HG03432 (cell line): ENCODE measurements at regions not wholly inside any gene's neighbourhood (a gene's known extent, or its start where the extent isn't known, plus 50 kb on each side); places are given as distances from the start of the nearest gene placed in this dataset.

Experiments used
- ATAC-seq: cut with Tn5 transposase; IDR thresholded peaks from one replicate; pipeline ENCODE4 v1.9.1; 2021; ENCODE audit warnings: mild to moderate bottlenecking, moderate library complexity; ENCODE audit not compliant: unreplicated experiment

DNA sequence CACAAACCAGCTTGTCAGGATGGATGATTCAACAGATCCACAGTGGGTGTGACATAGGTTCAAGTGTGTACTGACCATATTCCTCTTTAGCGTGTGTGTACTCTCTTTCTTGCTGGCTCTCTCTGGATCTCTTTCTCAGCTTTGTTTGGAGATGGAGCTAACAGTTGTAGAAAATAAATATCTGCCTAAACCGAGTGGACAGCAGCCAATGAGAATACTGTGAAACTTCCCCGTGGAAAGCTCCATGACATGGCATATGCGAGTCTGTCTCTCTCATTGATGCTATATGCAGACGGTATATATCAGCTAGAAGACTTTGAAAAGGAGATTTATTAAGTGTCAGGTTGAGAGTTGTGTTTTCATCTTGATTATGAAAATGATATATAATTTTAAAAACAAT lies 406.5 kb upstream of the SUCLG2 start:
- no peak for ATAC-seq

DNA sequence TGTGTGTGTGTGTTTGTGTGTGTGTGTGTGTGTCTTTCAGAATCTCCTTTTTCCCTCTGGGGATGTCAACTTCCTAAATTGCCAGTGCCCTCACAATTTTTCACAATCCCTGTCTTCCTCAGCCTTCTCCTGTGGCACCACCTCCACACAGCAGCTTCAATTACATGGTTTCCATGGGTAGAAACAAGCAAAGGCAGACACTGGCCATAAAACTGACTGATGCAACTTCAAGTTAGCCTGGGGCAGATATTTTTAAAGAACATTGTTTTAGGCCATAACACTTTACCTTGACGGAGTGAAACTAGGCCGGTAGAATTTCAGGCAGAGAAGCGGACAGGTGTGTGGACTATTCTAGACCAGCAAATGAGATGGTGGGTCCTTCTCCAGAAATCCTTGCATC lies 405.8 kb upstream of the SUCLG2 start:
- no peak for ATAC-seq

DNA sequence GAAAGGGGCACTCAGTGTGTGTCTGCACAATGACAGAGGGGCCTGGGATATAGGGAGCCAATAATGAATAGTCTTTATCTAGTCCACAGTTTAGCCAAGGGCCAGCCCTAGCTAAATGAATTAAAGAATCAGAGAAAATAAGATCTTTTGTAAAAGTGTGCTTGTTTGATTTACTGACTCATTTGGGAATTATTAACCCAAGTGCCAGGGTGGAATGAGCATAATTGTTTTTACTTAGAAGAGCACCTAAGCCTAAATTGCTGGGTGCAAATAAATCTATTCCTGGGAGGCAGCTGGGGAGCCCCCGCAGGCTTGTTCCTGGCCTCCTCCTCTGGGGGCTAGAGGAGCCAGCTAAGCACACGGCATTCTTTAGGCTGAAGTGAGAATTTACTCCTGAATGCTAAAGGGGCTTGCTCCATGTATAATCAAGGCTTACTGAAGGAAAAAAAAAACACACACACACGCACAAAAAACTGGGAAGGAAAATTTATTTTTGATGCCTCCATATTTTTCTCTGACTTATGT lies 405.3 kb upstream of the SUCLG2 start:
- ATAC-seq: no peak

DNA sequence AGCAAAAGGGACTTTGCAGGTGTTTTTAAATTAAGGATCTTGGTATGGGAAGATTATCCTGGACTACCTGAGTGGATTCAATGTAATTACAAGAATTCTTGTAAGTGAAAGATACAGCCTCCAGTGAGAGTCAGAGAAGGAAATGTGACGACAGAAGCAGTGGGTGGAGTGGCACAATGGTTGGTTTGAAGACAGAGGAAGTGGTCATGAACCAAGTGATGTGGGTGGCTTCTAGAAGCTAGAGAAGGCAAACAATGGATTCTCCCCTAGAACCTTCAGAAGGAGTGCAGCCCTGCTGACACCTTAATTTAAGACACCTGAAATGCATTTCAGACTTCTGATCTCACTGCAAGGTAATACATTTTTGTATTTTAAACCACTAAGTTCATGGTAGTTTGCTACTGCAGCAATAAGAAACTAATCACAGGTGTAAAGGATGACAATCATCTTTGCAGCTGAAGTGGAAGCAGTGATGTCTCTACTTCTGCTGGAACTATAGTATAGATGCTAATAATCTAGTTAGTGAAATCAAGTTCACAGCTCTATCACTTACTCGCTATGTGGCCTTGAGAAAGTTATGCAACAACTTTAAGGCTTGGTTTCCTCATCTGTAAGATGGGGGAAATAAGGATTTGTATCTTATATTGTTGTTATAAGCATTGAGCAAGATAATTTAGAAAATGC lies 403.4 kb upstream of the SUCLG2 start:
- peak; percentile 44 for ATAC-seq

DNA sequence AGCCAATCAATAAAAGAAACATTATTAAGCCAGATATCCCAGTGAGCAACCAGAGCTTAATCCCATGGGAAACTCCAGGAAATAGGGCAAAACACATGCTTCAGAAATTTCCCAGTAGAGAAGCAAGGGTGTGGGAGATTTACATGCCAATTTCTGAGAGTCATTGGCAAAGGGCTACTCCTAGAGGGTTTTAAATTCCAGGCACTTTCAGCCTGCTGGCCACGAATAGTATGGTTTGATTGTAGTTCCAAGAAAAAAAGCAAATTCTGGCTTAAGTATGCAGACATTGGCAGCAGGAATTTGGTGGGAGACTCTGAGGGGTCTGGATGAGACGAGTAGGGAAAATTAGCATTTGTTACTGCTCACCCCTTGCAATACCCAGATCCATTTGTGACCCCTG lies 402.1 kb upstream of the SUCLG2 start:
- no peak for ATAC-seq

DNA sequence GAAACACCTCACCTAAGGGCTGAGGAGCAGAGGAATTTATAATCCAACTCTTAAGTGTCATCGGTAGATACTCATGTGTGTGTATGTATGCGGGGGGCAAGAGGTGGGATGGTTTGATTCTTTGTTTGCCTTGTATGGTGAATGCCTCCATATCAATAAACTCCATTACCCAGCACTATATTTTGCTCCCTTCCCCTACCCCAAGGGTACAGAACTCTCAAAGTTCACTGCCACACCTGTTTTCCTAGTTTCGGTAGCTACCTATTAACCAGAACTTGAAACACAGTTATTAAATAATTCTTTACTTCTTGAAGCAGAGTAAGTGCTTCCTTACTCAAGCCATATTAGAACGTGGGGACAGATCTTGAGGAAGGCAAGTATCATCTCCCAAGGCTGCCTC lies 400.8 kb upstream of the SUCLG2 start:
- no peak for ATAC-seq

DNA sequence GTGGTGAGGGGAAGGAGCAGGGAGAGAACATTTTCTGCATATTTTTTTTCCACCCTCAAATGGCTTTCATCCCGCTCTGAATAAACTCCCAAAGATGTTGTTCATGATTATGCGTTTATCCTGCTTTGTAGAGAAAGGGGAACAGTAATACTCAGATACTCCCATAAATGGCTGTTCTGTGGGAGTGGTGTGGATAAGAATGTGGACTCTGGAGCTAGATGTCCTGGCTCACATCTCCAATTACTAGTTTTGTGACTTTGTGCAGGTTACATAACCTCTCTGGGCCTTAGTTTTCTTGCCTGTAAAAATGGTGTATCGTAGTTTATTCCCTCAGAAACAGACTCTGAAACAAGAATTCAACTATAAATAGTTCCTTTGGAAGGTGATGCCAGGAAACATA lies 395.4 kb upstream of the SUCLG2 start:
- ATAC-seq: no peak

DNA sequence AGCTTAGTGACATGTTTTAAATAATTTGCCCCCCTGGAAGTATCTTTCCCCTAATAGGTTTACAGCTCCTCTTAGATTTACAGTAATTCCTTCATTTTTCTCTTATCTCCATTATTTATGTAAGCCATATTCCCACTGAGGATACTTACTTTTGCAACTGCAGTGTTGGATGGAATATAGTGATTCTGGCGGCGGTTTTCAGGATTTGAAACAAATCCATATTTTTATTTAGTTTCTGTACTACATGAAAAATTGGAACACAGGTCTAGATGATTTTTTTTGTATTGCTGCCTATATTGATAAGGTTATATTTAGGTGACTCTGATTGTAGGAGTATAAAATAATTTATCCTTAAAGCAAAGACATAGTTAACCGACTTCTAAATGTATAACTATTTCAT lies 391.6 kb upstream of the SUCLG2 start:
- ATAC-seq: no peak

DNA sequence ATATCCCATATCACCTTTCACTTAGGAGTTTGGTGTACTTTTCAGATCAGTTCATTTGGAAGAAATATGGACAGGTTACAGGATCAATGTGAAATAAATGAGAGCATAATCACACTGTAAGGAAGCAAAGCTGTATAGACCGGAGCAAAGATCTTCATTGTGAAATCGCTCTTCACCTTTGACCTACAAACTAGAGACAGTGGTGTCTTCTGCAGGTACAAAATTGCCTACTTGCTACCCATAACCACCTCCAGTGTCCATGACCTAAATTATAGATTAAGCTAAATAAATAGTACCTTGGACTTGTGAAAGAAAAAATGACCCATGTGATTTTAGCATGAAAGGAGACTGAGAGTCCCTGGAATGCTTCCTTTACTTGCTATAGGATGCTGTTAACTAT lies 379.5 kb upstream of the SUCLG2 start:
- ATAC-seq: no peak

DNA sequence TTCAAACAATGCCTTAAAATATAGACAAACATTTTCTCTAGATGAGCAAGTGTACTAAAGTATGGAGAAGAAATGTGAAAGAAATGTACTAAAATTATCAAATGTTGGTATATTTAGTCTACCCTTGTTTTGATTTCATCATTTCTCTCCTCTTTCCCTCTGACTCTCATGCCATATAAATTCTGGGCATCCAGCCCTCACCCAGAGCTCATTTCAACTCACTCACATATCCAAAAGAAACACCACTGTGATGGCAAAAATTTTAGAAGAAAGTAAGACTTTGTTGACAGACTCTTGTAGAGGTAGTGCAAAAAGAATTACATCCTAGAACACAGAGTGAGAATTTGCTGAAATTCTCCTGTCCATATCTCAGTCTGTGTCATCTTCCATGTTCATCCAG lies 377.8 kb upstream of the SUCLG2 start:
- no peak for ATAC-seq

DNA sequence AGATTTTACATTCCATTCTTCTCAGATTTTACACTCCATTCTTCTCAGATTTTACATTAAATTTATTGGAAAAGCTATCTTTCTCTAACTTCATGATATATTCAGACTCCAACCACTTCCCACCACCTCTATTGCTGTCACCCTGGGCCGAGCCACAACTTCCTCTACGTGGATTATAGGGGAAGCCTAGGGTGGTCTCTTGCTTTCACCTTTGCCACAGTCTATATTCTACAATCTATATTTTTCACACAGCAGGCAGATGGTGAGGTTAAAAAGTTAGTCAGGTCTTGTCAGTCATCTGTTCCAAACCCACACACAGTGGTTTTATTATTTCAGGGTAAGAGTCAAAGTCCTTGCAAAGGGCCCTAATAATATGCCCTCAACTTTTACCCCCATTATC lies 370.8 kb upstream of the SUCLG2 start:
- no peak for ATAC-seq

DNA sequence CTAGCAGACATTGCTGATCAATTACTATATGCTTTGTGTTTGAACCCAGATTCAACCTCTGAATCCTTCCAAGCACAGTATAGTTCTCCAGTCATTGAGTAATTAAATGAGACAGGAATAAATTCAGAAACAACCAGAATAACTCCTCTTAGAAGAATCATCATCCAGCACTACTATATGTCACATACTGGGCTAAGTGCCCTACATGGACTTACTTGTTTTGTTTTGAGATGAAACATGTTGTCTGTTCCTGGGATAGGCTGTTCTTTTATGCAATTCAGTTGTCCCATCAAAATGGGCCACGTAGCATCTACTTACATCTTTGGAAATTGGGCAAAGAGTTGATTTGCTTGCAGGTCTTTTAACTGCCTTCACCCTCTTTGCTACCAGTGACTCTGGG lies 365.5 kb upstream of the SUCLG2 start:
- no peak for ATAC-seq

DNA sequence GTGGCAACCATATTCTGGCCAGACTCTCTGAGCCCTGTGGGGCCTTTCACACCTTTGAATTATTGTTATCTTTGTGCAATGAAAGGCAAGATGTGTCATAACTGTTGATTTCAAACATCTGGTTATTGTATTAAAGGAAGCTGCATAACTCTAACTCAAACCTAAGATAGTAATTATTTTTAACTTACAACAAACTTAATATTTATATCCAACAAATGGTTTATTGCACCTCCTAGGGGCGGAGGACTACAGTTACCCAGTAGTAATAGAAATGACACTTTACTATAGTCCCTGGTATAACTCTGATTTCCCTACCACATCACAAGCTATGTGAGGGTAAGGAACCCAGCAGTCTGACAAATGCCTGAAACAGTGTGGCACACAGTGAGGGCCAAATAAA lies 363.9 kb upstream of the SUCLG2 start:
- no peak for ATAC-seq

DNA sequence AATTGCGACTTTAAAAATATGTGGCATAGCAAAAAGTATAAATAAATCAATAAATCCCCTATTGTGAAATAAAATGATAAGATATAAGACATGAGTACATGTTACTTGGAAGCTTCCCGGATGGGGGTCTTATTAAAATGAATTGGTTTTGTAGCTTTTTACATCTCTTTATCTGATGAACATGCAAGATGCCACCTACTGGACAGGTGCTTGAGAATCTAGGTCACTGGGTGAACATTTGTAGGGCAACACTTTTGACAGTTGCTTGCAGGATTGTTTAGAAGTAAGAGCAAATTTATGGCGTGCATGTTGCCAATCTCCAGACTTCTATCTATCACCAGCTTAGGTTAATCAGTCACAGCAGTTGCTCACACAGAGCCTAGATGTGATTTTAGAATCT lies 362.7 kb upstream of the SUCLG2 start:
- ATAC-seq: no peak

DNA sequence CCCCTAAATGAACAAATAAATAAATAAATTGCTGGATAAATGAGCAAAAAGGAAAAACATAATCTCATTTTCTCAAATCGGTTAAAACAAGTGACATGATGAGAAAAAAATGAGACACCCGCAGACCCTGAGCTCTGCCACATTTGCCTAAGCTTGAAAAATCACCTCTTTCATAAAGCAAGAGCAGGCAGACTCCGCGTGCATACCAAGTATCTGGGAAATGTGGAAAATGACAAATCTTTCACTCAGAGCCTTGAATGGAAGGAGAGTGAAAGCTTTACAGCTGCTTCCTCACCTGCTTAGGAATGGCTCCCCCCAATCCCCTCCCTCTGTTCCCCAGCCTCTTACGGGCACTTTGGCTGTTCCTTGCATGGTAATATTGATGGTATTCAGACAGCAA lies 355.5 kb upstream of the SUCLG2 start:
- no peak for ATAC-seq

DNA sequence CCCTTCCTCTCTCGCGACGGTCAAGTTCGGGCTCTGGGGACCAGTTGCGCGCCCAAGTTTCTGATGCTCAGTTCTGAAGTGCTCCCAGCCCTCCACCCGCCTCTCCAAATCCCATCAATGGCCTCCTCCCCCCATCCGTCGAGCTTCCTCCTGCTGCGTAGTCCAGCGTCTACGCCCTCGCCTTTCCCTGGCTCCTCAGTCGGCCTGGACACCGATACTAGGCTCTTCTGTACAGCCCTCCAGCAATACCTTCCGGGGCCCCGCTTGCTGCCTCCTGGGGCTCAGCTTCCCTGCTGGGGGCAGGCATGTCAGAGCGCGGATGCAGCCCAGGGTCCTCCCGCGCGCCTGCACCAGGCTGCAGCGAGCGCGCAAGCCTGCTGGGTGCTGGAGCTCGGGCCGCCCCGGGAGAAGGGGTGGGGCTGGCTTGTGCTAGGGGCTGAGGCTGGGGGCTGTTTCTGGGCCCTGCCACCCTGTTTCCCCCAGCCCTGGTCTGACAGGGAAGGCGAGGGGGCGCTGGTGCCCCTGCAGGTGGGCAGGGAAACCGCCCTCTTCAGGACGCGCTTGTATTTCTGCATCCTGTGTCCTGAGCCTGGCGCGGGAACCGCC lies 353.3 kb upstream of the SUCLG2 start:
- ATAC-seq: no peak

DNA sequence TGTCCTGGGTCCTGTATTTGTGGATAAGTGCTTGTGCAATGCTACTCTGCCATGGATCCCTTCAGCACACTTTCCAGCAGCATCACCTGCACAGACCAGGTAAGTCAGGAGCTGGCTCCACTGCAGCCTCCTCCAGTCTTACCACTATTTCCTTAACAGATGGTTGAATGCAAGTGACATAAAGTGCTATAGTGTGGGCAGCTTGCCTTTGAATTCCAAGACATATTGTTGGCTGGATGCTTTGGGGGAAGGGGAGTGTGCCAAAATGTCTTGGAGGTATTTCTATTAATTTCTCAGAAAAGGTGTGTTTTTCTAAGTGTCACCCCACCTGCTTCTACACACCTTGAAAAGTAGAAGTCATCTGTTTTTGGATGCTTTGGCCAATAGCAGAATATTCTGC lies 352.2 kb upstream of the SUCLG2 start:
- ATAC-seq: no peak

DNA sequence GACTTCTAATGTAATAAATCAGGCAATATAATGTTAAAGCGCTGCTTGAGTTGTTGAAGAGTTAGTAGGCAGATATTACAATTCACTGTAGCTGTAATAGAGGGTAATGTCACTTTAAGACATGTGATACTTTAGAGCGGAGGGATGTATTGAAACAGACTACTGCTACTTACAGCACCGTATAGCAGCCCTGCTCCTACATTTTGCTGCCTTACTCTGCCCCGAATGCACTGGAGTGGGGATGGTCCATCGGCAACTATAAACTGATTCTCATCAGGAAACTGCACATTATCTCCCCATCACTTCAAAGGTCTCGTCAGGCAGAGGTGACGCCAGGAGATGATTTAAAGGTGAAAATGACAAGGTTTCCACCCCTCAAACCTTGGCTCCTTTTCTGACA lies 349.7 kb upstream of the SUCLG2 start:
- ATAC-seq: no peak

DNA sequence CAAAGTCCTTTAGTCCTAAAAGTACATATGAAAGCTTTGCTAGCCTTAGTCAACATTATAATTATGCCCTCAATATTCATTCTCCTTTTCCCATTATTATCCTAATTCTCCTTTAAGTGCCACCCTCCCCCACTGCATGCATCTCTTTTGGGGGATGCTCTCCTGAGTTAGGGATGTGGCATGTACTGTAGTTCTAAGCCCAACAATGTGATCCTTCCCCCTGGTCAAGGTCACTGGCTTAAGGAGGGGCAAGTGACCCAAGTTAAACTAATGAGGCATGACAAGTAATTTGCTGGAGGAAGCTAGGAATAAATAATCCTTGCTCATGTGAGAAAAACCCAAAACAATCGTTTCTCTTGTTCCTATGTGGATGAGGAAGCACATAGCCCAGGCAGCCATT lies 343.9 kb upstream of the SUCLG2 start:
- ATAC-seq: no peak

DNA sequence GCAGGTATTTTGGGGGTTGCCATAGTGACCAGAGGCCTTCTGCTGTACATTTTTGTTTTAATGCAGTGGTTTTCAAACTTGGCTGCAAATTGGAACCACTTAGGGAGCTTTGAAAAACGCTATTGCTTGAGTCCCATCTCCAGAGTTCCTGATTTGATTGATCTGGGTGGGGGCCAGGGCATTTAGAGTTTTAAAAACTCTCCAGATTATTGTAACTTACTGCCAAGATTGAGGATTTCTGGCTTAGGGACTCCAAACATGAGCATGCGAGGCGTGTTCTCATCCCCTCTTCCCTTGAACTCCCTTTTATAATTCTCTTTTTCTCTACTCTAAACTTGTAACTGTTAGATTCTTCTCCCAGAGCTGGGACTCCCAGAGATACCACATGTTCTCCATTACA lies 340.8 kb upstream of the SUCLG2 start:
- ATAC-seq: no peak

DNA sequence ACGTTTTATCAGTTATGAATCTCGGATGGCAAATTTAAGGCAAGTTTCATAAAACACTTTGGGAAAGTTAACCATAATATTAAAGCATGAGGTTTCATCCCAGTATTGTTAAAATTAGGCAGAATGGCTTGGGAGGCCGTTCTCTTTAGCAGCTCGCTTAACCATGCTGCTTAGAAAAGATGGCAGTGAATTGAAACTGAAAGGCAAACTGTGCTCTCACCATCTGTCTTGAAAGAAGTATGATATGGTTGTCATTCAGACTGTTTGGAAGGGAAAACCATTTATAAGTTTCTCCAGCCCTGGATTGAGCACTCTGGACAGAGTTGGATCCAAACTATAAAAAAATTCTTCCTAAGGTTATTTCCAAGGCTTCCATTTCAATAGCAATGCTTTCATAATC lies 332.3 kb upstream of the SUCLG2 start:
- no peak for ATAC-seq

DNA sequence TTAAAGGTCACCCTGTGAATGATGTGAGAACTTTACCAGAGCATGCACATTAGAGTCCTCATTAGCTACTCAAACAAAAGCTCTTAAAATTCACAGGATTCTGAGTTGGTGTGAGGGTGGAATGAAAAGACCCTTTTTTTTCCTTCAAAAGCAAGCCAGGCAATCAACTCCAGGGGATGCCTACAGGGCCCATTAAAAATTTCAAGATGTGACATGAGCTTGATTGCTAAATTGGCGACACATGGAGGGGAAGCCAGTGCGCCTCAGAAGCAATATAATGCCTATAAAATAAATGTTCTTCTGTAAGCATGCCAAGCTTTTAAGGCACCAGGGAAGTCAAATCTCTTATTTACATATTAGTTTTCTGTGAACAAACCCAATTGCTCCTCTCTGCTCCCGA lies 328.8 kb upstream of the SUCLG2 start:
- ATAC-seq: no peak

DNA sequence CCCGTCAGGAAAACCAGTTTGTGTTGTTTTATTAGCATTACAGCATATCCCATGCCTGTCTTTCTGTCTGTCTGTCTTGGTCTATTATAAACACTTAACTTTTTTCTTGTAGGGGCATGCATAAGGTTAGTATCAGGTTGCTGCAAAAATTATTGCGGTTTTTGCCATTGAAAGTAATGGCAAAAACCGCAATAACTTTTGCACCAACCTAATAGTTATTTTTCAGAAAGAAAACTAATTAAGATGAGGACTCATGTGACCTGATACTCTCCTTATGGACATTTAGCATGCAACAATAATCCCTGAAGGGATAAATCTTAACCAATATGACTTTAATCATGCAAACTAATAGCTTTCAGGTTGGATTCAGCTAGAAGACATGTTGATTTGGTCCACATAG lies 326.7 kb upstream of the SUCLG2 start:
- ATAC-seq: no peak
